AG09309 (cell line): ENCODE measurements at regions not wholly inside any gene's neighbourhood (a gene's known extent, or its start where the extent isn't known, plus 50 kb on each side); places are given as distances from the start of the nearest gene placed in this dataset.

Experiments
- DNase-seq: peaks from one replicate; pipeline ENCODE4 v3.0.0-alpha.2; 2010; ENCODE audit warnings: low read depth
- H3K4me3 ChIP-seq: 2 replicates; pipeline ENCODE4 v1.5.1; 2011; ENCODE audit warnings: mild to moderate bottlenecking, low read depth, low read length, moderate library complexity; ENCODE audit not compliant: control insufficient read depth
- CTCF ChIP-seq: IDR thresholded peaks from 2 replicates; pipeline ENCODE4 v1.5.1; 2011; ENCODE audit warnings: mild to moderate bottlenecking, low read depth, low read length, inconsistent platforms; ENCODE audit not compliant: insufficient read depth, control insufficient read depth; ENCODE audit errors: missing control alignments

DNA sequence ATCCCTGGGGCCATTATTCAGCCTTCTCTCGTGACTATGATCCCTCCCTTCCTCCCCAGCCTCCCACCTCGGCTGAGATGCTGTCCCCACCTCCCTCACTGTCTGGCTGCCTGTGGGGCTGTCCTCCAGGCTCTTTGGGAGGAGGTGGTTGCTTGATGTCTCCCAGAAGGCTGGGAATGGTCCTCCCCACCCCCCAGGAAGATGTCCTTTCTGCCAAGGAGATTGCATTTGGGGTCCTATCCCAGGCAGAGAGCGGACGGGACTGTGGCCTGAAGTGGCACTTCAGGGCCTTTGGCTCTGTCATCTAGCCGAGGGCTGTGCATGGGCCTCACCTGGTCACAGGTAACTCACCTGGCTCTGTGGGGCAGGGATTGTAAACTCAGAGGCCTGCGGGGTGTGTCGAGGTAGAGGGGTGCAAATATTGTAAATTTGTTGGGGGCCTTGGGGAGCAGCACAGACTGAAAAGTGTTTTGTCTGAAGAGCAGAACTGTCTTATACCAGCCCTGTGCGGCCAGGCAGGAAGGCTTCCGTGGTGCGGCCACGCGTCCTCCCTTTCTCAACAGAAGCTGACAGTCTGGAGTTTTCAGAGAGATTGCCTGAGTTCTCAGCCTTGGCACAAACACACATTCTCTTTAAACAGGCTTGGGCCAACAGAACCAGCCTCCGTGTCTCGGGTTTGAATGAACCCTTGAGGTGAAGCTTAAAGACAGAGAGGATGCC, 177.9 kb downstream of the SEC14L1 start:
- peak overlapping the region; percentile 94 for H3K4me3 ChIP-seq
- TF ChIP-seq CTCF, result no peak
- DNase-seq, result no peak

DNA sequence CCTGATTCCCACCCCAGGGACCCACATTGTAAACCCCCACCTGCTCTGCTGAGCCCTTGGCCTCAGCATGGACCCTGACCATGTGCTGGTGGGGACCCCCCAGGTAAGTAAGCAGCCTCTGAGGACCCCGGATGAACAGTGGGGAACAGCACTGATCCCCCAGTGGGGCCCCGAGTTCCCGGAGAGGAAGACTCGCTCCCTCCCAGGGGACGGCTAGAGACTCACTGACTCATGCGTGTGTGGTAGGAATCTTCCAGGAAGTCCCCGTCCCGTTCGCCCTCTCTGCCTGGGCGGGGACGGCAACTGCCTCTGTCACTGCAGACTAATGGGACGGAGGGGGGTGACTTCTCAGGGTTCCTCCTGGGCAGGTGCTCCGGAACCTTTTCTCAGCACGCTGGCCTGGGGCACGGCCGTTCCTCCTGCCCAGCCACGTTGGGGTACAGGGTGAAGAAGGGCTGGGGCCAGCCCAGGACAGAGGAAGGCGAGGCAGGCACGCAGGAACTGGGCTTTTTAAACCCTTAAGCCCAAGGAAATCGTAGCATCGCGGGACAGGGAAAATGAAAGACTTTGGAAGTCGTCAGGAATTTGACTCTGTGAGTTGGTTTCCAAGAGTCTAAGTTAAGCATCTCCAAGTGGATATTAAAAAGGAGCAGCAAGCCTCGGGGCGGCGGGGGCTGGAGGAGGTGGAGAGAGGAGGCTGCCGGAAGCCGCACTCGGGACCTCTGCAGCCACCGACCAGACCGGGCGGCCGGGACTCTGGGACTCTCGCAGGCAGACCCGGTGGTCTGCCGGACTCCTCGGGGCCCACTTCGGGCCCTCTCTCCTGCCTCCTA, 178.7 kb downstream of the SEC14L1 start:
- peak overlapping the region; percentile 94 for H3K4me3 ChIP-seq
- no peak for DNase-seq
- no peak for TF ChIP-seq CTCF

- peak overlapping the region; percentile 94 for H3K4me3 ChIP-seq
- no peak for TF ChIP-seq CTCF
- DNase-seq, result no peak
Measured at GRCh38 chr17:77320044-77320440, 179.3 kb downstream of the SEC14L1 start.

DNA sequence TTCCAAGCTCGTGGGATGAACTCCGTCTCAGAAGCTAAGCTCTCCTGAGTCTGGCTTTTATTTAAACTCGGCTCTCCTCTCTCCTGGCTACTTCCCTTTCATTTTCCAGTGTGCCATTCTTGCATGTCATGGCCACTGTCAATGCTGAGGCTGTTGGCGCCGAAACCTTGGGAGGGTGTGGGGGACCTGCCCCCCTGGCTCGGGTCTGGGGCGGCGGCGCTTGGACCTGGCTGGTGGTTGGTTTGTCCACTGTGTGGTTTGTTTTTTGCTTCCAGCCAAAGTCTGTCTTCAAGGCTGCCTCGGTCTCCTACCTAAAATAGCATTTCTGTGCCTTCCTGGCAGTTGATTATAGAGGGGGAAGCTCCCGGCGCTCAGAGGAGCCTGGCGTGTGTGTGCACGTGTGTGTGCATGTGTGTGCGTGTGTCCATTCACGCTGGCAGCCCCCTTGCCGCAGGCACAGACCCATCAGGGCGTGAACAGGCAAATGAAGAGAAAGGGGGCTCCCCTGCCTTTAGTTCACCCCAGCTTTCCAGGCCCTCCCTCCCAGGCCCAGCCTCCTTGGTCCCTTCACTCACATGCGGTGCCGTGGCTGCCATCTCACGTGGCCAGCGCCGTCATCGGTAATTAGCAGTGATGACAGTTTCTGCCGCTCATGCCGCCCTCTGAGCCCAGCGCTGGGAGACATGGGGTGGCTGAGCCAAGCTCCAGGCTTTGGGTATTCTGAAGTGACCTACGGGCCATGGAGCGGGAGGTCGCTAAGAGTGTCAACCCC, 179.9 kb downstream of the SEC14L1 start:
- H3K4me3 ChIP-seq, result peak overlapping the region; percentile 94
- no peak for TF ChIP-seq CTCF
- no peak for DNase-seq

- no peak for TF ChIP-seq CTCF
- H3K4me3 ChIP-seq, result peak overlapping the region; percentile 94
- DNase-seq, result no peak
Measured at GRCh38 chr17:77321649-77322513, 181.1 kb downstream of the SEC14L1 start.
